Activated T-cell treated with anti-CD3 and anti-CD28 coated beads, Interleukin-2, amount 50 U/mL, for 72 hours (primary cell): ENCODE measurements at regions not wholly inside any gene's neighbourhood (a gene's known extent, or its start where the extent isn't known, plus 50 kb on each side); places are given as distances from the start of the nearest gene placed in this dataset.

ENCODE experiments used
- ATAC-seq, 2 donors: fragments of 150-1000 bp; cut with Tn5 transposase; replicated peaks in 1 of 2; 2 replicates each; pipeline ENCODE4 v1.10.0; 2021; ENCODE audit warnings: moderate library complexity in 2 of 2, mild to moderate bottlenecking in 1 of 2
- DNase-seq, 2 donors: peaks; one replicate each; pipeline ENCODE4 v3.0.0; 2021 to 2022; ENCODE audit warnings: mixed read lengths in 1 of 2
- H3K27ac Mint-ChIP-seq: one replicate; pipeline ENCODE4 v1.8.0; 2022; ENCODE audit warnings: mild to moderate bottlenecking, moderate library complexity, mixed read lengths
- H3K27me3 Mint-ChIP-seq: one replicate; pipeline ENCODE4 v1.8.0; 2022; ENCODE audit warnings: low read depth, mixed read lengths
- H3K36me3 Mint-ChIP-seq, 2 donors: one replicate each; pipeline ENCODE4 v1.8.0; 2022; ENCODE audit warnings: mixed read lengths in 2 of 2, mild to moderate bottlenecking in 1 of 2; ENCODE audit not compliant: insufficient read depth in 2 of 2
- H3K4me1 Mint-ChIP-seq: one replicate; pipeline ENCODE4 v1.8.0; 2022; ENCODE audit warnings: low read depth, mixed read lengths
- H3K4me3 Mint-ChIP-seq, 2 donors: one replicate each; pipeline ENCODE4 v1.8.0; 2022; ENCODE audit warnings: mild to moderate bottlenecking in 2 of 2, mixed read lengths in 2 of 2, moderate library complexity in 2 of 2
- H3K9me3 Mint-ChIP-seq, 2 donors: one replicate each; pipeline ENCODE4 v1.8.0; 2022; ENCODE audit warnings: mixed read lengths in 2 of 2

- no peak for ATAC-seq
- Mint-ChIP-seq H3K27ac (peak overlapping the region; percentile 54), H3K4me1 (peaks cover 63% of the 10 kb centered on the region), H3K36me3 (no peaks in the 10 kb centered on the region), H3K9me3 (no peaks in the 10 kb centered on the region), H3K27me3 (no peaks in the 10 kb centered on the region), H3K4me3 (peak overlapping the region; percentile 48 to 74)
- DNase-seq: peak in 1 of 2 donors; percentile 7
Observed at GRCh38 chr11:128285321-128285720, 302.0 kb downstream of the ETS1 start.

DNA sequence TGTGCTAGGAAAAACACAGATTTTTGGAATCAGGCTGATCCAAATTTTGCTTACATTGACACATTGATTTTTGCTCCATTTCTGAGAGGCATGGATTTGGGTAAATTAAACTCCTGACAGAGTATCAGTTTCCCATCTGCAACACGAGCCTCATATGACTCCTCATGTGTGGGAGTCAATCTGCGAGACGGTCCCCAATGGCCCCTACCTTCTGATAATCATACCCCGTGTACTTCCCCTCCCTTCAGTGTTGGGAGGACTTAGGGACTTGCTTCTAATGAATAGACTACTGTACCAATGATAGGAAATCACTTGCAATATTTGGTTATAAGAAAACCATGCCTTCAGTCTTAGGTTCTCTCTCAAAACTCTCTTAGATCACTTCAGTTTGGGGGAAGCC, 302.7 kb downstream of the ETS1 start:
- Mint-ChIP-seq H3K4me1 (peaks cover 56% of the 10 kb centered on the region), H3K9me3 (no peaks in the 10 kb centered on the region), H3K27me3 (no peaks in the 10 kb centered on the region), H3K4me3 (peak overlapping the region; percentile 48 to 74), H3K27ac (peak overlapping the region; percentile 11), H3K36me3 (no peaks in the 10 kb centered on the region)
- ATAC-seq: no peak
- peak in 1 of 2 donors; percentile 18 for DNase-seq

DNA sequence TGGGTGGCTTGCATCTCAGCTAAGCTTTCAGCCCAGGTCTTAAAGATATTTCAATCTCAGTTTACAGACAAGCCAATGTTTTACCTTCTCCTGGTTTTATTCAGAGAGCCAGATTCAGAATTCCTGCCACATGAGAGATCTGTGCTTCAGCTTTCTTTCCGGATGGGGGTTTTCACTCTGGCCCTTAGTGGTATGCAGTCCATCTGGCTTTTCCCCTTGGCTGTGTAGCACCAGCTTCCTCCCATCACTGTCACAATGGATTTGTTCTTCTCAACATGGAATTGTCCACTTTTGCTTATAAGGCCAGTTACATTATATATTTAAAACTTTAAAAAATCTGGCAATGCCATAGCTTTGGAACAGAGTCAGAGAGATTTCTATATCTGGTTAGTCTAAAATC, 303.9 kb downstream of the ETS1 start:
- Mint-ChIP-seq H3K27ac (no peak overlapping the region), H3K27me3 (peaks cover 3% of the 10 kb centered on the region), H3K4me3 (no peak overlapping the region), H3K36me3 (no peaks in the 10 kb centered on the region), H3K9me3 (no peaks in the 10 kb centered on the region), H3K4me1 (peaks cover 50% of the 10 kb centered on the region)
- DNase-seq (no peak), ATAC-seq (no peak)

DNA sequence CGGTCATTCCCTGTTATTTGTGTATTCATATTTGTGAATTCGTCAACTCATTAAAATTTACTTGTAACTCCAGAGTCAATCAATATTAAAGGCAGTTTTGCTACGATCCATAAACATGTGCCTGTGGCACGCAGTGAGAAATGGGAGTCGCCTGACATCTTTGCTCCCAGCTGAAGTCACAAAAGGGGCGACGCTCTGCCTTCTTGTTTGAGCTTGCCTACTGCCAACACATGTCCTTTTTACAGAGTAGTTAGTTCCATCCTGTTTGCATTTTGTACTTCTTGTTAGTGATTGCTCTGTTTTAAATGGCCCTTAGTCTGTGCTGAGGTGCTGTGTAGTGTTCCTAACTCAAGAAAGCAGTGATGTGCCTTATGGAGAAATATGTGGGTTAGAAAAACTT, 305.3 kb downstream of the ETS1 start:
- peaks cover 39% of the 10 kb centered on the region for H3K4me1 Mint-ChIP-seq
- no peaks in the 10 kb centered on the region for H3K36me3 Mint-ChIP-seq
- no peak for ATAC-seq

GRCh38 chr11:128279866-128280265, 307.5 kb downstream of the ETS1 start:
- Mint-ChIP-seq H3K4me1 (peaks cover 17% of the 10 kb centered on the region), H3K36me3 (no peaks in the 10 kb centered on the region), H3K9me3 (peaks cover 0 to 2% of the 10 kb centered on the region in 2 donors), H3K27ac (no peak overlapping the region), H3K27me3 (peaks cover 5% of the 10 kb centered on the region), H3K4me3 (no peak overlapping the region)
- no peak for DNase-seq
- no peak for ATAC-seq

More for the DNA sequence above, 305.3 kb downstream of the ETS1 start:
- DNase-seq: no peak
- H3K4me3 Mint-ChIP-seq: no peak overlapping the region
- H3K27me3 Mint-ChIP-seq: peaks cover 5% of the 10 kb centered on the region
- no peak overlapping the region for H3K27ac Mint-ChIP-seq
- no peaks in the 10 kb centered on the region for H3K9me3 Mint-ChIP-seq

DNA sequence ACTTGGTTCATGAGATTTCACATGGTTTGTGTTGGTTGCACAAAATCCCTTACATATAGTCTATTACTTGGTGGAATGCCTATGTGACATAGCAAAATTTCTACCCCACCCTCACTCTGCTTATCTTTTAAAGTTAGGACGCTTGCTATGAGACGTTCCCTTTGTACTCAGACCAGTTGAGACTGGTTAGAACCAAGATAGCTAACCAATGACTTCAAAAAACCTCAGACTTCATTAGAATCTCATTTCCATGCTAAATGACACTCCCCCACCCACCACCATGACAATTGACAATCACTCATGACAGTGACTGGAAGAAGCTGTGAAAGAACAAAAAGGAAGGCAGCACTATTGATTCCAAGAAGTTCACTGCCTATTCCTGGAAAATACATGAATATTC, 313.6 kb downstream of the ETS1 start:
- Mint-ChIP-seq H3K4me3 (no peak overlapping the region), H3K36me3 (no peaks in the 10 kb centered on the region), H3K9me3 (peaks cover 0 to 4% of the 10 kb centered on the region in 2 donors), H3K27ac (no peak overlapping the region), H3K27me3 (peaks cover 5% of the 10 kb centered on the region), H3K4me1 (peaks cover 30% of the 10 kb centered on the region)
- DNase-seq (no peak), ATAC-seq (no peak)

- peaks cover 0 to 4% of the 10 kb centered on the region in 2 donors for H3K9me3 Mint-ChIP-seq
- DNase-seq (no peak), ATAC-seq (no peak)
- peaks cover 24% of the 10 kb centered on the region for H3K4me1 Mint-ChIP-seq
- H3K4me3 Mint-ChIP-seq: peak overlapping the region in 1 of 2 donors; percentile 47
- H3K27ac Mint-ChIP-seq: no peak overlapping the region
- no peaks in the 10 kb centered on the region for H3K27me3 Mint-ChIP-seq
- H3K36me3 Mint-ChIP-seq: no peaks in the 10 kb centered on the region
Observed at GRCh38 chr11:128271401-128271800, 316.0 kb downstream of the ETS1 start.

DNA sequence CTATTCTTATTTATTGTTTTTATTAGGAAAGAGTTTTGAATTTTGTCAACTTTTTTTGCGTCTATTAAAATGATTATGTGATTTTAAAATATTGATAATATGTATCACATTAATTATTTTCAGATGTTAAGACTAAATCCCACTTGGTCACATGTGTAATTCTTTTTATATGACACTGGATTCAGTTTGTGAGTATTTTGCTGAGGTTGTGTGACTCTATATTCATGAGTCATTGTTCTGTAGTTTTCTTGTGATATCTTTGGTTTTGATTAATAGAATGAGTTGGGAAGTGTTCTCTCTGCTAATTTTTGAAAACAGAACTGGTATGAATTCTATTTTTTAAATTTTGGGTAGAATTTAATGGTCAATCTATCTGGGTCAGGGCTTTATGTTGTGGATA, 317.9 kb downstream of the ETS1 start:
- no peak overlapping the region for H3K27ac Mint-ChIP-seq
- peaks cover 24% of the 10 kb centered on the region for H3K4me1 Mint-ChIP-seq
- peaks cover 0 to 1% of the 10 kb centered on the region in 2 donors for H3K9me3 Mint-ChIP-seq
- no peak for ATAC-seq
- no peaks in the 10 kb centered on the region for H3K27me3 Mint-ChIP-seq
- H3K4me3 Mint-ChIP-seq: no peak overlapping the region
- no peak for DNase-seq
- no peaks in the 10 kb centered on the region for H3K36me3 Mint-ChIP-seq

DNA sequence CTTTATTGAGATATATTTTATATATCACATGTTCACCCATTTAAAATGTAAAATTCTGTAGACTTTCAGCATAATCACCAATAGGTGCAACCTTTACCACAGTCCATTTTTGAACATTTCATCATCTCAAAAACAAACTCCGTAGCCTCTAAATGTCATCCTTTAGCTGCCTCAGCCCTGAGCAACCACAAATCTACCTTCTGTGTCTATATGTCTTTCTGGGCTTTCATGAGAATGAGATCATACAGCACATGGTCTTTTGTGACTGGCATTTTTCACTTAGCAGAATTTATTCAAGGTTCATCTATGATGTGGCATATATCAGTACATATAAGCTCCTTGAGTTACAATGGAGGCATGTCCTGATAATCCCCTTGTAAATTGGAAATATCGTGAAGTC, 320.5 kb downstream of the ETS1 start:
- ATAC-seq (peak; percentile 58 to 71), DNase-seq (no peak)
- Mint-ChIP-seq H3K27me3 (peaks cover 8% of the 10 kb centered on the region), H3K9me3 (peaks cover 0 to 2% of the 10 kb centered on the region in 2 donors), H3K4me1 (peaks cover 21% of the 10 kb centered on the region), H3K27ac (peak overlapping the region; percentile 73), H3K4me3 (no peak overlapping the region), H3K36me3 (no peaks in the 10 kb centered on the region)

- H3K4me3 Mint-ChIP-seq: no peak overlapping the region
- ATAC-seq: no peak
- no peak overlapping the region for H3K27ac Mint-ChIP-seq
- H3K9me3 Mint-ChIP-seq: peaks cover 0 to 2% of the 10 kb centered on the region in 2 donors
- no peak for DNase-seq
- H3K27me3 Mint-ChIP-seq: peaks cover 8% of the 10 kb centered on the region
- no peaks in the 10 kb centered on the region for H3K36me3 Mint-ChIP-seq
- H3K4me1 Mint-ChIP-seq: peaks cover 9% of the 10 kb centered on the region
Observed at GRCh38 chr11:128262463-128263345, 324.7 kb downstream of the ETS1 start.

GRCh38 chr11:128261011-128261421, 326.3 kb downstream of the ETS1 start:
- H3K27me3 Mint-ChIP-seq: peaks cover 8% of the 10 kb centered on the region
- ATAC-seq (no peak), DNase-seq (no peak)
- H3K4me3 Mint-ChIP-seq: no peak overlapping the region
- H3K4me1 Mint-ChIP-seq: peaks cover 9% of the 10 kb centered on the region
- H3K9me3 Mint-ChIP-seq: peaks cover 0 to 2% of the 10 kb centered on the region in 2 donors
- no peak overlapping the region for H3K27ac Mint-ChIP-seq
- H3K36me3 Mint-ChIP-seq: no peaks in the 10 kb centered on the region

GRCh38 chr11:128260398-128260797, 327.0 kb downstream of the ETS1 start:
- Mint-ChIP-seq H3K9me3 (peaks cover 0 to 2% of the 10 kb centered on the region in 2 donors), H3K36me3 (no peaks in the 10 kb centered on the region), H3K4me1 (peaks cover 9% of the 10 kb centered on the region), H3K27me3 (peaks cover 8% of the 10 kb centered on the region), H3K4me3 (no peak overlapping the region), H3K27ac (no peak overlapping the region)
- no peak for DNase-seq
- no peak for ATAC-seq

DNA sequence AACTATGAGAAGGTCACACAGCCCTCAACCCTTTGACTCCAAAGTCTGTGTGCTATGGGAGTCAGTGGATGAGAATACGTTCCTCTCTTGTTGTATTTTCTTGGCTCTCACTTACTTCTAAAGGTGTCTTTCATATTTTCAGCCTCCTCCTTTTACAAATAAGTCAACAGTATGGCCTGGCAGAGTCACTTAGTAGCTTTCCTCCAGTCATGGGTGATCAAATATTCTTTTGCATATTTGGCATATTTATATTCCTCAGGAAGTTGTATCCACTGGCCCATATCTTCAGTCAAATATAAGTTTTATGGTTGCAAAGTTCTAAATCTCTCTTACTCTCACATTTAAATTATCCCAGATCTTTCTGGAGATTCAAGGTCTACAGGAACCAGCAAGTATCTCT, 327.5 kb downstream of the ETS1 start:
- Mint-ChIP-seq H3K27me3 (peaks cover 8% of the 10 kb centered on the region), H3K4me1 (peaks cover 9% of the 10 kb centered on the region), H3K27ac (no peak overlapping the region), H3K9me3 (peaks cover 0 to 2% of the 10 kb centered on the region in 2 donors), H3K4me3 (no peak overlapping the region), H3K36me3 (no peaks in the 10 kb centered on the region)
- ATAC-seq (no peak), DNase-seq (no peak)

DNA sequence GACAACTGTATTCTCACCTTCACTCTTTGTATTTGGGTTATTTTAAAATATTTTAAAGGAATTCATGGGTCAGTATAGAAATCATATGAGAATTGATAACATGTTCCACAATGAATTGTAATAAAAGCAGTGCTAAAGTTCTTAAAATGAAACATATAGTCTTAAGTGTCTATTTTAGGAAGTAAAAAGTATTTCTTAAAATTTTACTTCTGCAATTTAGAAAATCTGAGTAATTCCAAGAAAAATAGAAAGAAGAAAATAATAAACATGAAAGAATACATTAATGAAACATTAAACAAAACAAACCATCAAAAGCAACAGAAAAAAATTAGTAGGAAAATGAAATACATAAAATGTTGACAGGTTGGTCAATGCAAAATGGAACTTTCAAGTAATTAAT, 332.4 kb downstream of the ETS1 start:
- Mint-ChIP-seq H3K27ac (no peak overlapping the region), H3K9me3 (no peaks in the 10 kb centered on the region), H3K36me3 (no peaks in the 10 kb centered on the region), H3K4me1 (no peaks in the 10 kb centered on the region), H3K27me3 (no peaks in the 10 kb centered on the region), H3K4me3 (no peak overlapping the region)
- no peak for ATAC-seq
- no peak for DNase-seq
